KG1 (cell line): ENCODE measurements at regions not wholly inside any gene's neighbourhood (a gene's known extent, or its start where the extent isn't known, plus 50 kb on each side); places are given as distances from the start of the nearest gene placed in this dataset.

Experiments
- DNase-seq: peaks from one replicate; lab custom pipeline; 2025; lab: John Stamatoyannopoulos, UW

DNA sequence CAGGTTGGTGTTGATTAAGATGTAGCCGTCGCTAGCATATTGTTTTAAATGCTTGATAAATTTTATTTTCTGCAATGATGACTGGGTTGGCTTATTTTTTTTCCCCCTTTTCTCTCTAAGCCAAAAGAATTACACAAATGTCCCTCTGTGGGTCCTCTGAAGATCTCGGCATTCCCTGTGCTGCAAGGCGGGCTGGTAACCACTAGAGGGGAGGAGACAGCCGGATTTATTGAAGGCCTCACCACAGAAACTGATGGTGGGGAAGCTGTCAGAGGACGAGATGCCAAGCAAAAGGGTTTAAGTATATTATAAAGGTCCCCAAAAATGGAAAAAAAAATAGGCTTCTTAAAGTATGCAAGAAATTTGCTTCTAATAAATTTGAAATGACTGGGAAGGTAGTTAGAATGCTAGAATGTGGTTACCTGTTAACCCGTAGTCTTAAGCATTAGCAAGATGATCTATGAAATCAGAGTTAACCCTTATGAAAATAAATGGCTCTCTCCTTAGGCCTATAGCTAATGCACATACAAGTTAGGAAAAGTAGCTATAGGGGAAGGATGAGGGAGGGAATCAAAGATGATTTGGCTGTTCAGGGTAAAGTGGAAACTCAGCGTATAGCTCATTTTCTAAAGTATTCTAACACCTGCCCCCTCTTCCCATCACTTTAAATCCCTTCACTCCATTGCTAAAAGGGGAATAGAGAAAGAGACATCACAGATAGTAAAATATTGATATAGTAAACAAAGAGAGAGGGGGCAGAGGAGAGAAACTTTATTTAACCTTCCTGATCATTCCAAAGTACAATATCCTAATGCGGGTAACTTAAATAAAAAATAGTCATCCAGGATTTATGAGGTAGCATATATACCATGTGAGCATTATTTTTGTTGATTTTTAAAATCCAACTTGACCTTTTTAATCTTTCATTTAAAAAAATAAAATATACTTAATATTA lies 894.5 kb upstream of the POU3F3 start:
- no peak for DNase-seq

DNA sequence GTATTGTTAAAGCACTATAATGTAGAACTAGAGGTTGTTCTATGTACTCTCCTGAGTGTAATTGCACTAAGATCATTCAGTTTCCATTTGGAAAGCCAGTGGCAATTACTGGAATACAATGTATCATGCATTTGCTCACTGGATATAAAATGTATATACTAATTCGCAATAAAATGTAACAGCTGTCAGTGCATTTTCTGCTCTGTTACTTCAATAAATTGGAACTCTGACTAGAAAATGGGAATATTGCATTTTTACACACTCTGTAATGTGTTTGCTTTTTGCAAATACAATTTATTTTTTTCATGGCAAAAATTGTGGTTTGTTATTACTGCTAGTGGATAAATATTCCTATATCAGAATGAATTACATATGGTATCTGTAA lies 893.8 kb upstream of the POU3F3 start:
- DNase-seq: no peak

DNA sequence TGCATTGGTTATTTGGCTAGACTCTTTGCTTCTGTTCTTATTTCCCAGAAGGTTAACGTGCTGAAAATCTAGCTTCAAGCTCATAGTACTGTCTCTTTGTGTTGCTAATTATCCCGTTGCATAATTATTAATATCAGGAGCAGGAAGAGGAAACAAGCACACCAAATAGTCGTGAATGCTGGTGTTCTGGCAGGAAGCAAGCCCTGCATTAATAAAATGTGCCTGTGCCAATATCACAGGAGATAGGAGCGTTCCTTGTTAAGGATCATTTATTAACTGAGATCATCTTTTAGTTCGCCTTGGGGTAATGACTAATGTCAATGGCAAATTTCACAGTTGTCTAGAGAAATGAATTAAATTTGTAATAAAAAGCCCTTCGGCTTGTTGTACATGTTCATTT lies 893.0 kb upstream of the POU3F3 start:
- no peak for DNase-seq

DNA sequence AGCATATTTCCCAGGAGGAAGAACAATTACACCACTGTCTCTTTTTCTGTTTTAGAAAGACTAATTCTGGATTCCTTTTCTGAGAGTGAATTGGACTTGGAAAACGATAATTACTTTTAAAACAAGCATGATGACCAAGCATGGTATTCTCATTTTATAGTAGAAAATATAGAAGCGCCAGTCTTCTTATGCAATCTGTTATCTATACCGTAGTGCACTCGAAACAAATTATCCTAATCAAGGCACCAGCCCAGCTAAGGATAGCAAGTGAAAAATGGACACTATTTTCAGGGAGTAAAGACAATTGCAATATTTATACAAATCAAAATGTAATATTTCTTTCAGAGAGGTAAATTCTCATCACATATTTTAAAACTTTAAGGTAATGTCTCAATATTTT lies 892.1 kb upstream of the POU3F3 start:
- no peak for DNase-seq

DNA sequence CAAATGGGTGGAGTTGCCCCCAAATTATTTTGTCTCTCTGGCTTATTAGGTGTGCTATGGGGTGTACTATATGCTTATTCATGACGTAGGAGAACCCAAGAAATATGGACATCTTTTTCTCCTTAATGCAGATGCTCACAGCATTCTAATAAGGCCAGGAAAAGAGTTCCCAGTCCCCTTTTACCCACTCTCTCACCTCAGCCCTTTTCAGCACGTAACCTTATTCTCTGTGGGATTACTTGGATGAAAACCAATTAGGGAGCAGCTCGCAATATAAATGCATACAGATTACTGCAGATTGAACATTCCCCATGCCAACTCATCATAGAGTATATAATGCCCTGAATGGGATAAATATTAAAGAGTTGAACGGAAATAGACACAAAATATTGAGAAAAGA lies 891.2 kb upstream of the POU3F3 start:
- no peak for DNase-seq

DNA sequence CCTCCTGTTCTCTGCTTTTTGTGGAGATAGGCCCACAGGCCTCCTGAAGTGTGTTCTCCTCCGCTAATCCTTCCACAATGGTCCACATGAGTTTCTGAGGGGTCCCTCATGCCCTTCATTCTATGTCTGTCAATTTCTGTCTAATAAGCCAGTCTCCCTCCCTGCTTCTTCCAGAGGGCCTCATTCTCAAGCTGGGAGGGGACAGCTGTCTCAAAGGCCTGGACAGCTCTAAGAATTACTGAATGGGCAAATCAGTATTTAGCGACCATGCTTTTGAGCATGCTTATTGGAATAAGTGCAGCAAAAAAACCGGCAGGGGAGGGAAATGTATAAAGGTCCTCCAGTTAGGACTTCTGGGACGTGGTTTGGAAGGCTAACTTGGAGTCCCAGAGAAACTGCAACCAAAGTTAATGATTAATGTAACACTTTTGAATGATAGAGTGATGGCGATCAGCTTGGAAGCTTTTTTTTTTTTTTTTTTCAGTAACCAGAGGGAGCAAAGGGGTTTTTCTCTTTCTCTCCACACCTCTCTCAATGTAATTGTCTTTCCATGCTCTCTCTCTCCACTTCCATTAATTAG lies 890.7 kb upstream of the POU3F3 start:
- DNase-seq: no peak

DNA sequence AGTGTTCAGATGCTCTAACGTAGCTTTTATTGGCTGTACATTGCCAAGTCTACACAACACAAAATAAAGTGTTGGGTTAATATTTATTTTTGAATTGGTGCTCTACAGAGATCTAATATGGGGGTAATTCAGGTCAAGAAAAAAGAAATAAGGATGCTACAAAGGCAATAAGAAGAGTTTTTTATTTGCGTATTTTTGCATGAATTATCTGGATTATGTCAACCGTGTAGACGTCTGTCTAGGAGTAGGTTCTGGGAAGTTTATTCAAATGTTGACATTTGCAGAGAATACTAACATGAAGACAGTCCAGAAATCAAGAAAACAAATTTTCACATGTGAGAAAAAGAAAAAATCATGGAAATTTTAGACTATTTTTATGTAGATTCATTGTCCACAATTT lies 876.7 kb upstream of the POU3F3 start:
- no peak for DNase-seq

DNA sequence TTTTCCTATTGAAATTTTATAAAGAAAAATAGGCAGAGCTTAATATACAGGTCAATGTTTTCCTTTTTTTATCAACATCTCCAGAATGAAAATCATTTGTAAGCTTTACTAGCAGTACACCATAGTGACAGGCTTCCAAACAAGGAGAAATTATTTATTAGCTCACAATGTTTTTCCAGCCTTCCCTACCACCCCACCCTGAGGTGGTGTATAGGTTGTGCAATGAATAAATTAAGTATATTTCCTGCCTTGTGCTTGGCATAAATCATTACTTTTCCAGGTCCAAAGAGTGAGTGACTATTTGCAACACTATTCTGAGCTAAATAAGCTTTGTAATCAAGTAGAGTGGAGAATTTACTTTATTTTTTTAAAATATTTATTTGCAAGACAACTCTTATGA lies 876.2 kb upstream of the POU3F3 start:
- no peak for DNase-seq

DNA sequence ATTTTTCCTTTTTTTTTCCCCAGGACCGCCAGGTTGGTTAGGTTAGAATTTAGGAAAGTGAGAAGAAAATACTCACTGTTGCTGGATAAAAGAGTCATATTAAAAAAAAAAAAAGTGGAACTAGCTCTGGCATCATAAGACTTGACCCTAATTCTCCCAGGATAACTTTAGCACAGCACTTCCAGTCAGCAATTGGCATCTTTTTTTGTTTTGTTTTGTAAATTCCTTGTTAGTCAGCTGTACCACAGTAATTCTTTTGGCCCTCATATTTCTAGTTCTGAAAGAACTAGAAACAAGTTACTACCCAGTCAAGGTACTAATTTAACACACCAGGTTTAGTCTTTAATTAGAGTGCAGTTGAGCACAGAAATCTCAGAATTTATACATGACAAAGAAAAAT lies 873.5 kb upstream of the POU3F3 start:
- no peak for DNase-seq

DNA sequence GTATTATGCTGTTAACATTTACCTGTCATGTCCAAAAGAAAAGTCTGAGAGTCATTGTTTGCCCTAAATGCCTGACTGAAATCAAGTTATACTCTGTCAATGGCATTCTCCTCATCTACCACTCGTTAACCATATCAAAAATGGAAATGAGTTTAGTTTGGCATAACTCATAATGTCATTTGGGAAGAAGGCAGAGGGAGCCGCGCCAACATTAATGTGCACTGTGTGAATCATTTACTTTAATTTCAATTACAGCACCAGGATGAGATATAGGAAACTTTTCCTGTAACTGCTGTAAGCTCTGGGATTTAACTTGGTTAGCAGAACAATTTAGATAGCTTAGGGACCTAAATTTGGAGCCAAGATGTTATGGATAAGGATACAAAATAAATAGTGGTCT lies 871.2 kb upstream of the POU3F3 start:
- no peak for DNase-seq

DNA sequence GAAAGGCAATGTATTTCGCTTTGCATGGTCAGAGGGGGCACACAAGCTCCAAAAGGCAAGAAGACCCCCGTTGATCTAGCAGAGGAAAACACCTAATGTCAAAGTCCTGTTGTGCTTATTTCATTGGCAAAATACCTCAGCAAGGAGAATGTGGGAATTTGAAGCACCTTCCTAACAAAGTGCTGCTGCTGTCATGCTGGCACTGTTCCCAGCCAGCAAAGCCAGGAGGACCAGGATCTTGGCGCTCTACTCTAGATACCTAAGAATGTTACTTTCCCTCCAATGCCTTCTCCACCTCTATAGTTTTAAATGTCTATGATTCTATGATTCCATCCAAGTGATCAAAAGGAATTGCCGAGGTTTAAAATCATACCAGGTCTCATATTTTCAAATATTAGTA lies 867.9 kb upstream of the POU3F3 start:
- no peak for DNase-seq

DNA sequence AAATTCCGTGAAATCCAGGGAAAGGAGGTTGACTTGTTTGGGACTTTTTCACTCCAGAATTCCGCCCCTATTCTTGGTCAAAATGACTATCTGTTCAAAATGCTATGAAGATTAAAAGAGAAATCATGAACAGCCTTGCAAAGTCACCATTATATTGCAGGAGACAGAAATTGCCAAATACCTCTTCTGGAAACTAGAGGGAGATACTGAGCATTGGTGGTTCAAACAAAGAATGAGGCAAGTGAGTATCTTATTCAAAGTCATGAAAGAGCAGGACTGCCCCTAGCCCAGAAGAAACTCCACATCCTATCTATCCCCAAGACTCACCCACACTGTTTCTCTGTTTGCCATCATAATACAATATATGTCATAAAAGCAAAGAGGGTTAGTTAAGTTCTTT lies 862.3 kb upstream of the POU3F3 start:
- no peak for DNase-seq

DNA sequence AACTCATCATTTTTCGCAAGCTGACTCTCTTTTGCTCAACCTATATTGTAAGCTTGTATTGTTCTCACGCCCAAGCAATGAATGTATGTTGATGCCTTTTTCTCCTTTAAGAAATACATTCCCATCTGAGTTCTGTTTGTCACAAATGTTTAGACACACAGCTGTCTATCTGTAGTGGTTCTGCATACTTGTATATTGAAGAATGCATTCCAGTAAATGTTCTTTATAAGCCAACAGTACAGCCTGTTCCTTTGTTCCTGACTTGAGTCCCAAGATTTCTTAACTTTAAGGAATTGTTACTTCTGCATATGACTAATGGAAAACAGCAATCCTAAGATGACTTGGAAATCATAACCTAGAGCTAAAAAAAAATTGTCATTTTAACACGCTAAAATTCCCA lies 849.1 kb upstream of the POU3F3 start:
- DNase-seq: no peak

DNA sequence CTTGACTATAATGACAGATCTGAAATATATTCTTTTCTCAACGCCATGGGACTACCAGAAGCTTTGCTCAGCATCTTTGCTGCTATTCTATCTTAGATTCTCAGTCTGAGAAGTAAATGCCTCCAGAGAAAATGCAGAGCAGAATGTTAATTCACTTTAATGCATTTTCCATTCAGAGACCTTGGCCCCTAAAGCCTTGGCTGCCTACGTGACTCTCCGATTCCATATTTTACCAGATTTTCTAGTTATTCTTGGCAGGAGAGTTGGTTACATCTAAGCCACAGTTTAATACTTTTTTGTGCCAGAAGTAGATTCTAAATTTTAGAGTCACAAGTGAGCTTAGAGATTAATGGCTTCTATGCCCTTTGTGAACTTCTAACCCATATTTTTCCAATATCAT lies 837.1 kb upstream of the POU3F3 start:
- no peak for DNase-seq

DNA sequence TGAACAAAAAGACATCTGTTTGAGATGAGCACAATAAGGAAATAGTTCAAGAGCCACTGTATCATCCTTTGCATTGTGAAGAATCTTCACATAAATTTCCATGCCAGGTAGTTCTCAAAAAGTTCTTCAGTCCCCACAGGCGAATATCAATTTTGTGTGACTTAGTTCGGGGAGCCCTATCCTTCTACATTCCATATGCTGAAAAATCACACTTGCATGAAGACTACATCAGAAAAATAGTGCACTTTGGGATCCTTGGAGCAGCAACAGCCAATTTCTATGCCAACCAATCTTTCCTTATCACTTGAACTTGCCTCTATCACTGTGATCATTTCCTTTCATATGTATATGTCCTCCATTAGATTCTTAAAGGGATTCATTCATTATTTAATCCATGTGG lies 830.6 kb upstream of the POU3F3 start:
- no peak for DNase-seq

DNA sequence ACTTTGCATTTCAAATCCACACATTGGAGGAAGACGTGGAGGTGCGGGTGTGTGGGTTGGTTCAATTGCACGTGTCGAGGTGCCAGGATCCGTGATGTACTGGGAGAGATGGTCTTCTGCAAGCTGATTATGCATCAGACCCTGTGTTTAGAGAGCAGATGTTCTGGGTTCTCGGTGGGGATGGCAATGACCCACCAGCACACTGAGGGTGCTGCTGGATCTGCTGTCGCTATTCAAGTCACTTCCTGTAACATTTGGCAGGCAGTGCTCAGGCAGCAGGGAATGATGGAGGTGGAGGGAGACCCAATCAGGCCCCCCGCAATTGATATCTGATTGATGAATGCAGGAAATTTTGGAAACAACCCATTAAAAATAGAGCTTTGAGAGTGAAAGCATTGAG lies 830.1 kb upstream of the POU3F3 start:
- no peak for DNase-seq

DNA sequence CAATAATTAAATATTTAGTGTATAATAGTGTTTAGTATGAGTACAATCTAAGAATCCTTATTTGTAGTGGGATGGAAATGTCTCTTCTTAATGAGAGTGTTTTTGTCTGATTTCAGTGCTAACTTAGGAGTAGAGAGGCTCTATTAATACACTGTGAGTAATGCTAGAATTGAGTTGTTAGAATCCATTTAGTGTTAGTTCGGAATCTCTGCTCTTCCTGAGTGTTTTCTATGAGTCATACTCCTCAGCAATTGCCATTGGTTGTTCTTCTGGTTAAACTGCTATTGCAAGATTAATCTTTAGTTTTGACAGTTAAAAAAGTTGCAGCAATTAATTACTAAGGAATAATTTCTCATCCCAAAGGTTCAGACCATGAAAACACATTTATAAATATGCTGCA lies 828.6 kb upstream of the POU3F3 start:
- no peak for DNase-seq

DNA sequence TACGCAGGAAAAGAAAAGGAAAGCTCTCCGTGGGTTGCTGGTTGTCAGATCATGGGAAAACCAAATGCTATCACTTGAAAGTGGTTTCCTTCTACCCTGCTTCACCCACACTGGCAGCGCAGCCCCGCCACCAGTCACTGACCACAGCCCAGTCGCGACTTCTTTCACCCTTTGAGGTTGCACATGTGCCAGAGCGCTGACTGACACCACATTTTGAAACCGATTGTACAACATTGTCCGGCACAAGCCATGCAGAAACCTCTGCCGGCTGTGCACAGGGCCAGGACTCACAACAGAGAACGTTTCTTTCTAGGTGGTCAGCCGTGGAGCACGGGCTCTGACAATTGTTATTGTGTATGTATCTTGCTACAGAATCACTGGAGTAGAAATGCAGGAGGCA lies 827.2 kb upstream of the POU3F3 start:
- no peak for DNase-seq

DNA sequence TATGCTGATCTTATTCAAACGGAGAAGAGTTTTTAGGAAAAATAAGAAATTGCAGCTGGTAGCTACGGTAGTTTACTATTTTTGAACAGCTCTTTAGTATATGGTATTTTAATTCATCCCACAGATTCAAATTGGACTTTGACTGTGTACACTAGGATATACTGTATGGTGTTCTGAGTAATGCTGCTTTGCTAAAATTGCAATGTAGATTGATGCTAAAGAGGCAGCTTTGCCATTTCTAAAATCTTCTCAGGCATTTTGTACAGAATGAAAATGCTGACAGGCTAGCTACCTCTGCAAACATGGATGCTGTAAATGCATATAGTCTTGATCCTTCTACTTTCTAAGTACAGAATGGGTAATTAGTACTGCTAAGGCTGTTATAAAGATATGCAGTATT lies 826.6 kb upstream of the POU3F3 start:
- no peak for DNase-seq

DNA sequence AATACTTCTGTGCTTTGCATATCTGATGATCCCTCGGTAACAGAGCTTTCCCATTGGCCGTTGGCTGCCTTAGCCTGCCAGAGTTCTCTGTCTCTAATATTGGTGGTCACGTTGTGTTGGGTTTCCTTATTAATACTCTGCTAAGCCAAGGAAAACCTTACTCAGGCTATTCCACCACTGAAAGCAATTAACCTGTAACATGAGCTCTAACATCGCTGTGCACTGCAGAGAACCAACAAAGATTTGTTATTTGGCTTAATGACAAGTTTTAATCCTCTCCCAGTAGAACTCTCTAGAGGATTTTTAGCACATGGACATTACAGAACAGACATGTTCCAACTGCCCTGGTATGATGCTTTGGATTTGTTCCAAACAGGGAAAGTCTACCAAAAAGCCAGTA lies 825.9 kb upstream of the POU3F3 start:
- no peak for DNase-seq

DNA sequence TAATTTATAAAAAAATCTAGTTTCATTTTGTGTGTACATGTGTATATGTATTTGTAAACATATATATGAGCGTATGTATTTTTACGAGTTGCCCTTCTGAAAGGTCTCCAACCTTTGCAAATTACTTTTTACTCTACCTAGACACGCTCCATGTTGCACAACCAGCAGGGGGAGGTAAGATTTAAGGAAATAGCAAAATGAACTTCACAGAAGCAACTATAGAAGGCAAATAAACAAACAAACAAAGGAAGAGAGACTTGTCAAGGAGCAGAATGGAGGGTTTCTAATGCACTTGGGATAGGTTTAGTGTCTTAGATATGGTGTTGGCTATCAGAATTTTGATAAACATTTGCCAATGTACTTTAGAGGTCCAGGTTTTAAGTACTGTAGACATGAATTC lies 820.5 kb upstream of the POU3F3 start:
- no peak for DNase-seq

DNA sequence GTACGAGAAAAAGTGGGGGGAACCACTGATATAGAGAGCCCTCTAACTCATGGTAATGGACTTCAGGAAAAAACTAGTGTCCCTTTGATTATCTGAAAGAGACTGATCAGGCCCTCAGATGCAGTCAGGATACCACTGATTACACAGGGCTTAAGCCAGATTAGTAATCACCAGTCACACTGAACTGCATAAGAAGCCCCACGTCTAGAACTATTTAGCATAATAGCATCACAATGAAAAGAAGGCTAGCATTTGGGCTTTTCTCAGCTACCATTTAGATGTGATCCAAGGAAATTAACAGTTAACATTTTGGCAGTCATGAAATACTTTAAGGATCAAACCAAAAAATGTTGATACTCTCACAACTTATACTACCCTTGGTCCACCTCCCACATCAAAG lies 813.1 kb upstream of the POU3F3 start:
- DNase-seq: no peak

DNA sequence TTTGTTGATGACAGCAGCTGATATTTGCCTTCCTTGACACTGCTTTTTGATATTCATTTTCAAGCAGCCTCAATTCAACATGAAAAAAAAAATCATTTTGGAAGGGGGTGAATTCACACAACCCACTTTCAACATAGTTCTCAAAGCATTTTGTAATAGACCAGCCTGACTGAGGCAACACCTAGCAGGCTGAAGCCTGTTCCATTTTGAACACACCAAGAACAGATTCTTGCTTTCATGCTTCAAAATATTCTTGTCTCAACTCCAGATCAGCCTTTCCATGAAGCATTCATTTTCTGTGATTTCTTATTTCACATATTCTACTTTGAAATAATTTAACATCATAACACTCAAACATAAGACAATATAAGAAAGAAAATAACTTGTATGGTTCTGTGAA lies 812.6 kb upstream of the POU3F3 start:
- DNase-seq: no peak

DNA sequence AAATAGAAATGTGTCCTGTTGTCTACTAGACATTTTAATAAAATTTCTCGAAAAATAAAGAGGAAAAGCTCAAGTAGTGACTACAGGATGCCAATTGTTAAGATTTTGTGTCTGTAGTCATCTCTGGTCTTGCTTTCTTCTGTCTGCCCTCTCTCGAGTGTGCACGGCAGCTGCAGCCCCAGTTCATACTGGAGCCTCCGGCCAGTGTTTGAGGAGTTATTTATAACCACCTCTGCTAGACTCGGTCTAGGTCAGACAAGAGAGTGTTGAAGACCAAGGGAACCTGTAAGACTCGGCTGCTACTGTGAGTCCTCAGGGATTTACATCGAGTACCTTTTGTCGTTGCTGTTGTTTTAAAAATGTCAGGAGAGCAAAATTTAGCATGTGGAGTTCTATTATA lies 810.1 kb upstream of the POU3F3 start:
- DNase-seq: no peak
